ENCODE measurements at regions not wholly inside any gene's neighbourhood (a gene's known extent, or its start where the extent isn't known, plus 50 kb on each side); places are given as distances from the start of the nearest gene placed in this dataset.
"Not testable (repeated sequence)": the region's sequence is repeated elsewhere in the genome, so short reads cannot be mapped to it uniquely, and the experiment has no call there.

DNA sequence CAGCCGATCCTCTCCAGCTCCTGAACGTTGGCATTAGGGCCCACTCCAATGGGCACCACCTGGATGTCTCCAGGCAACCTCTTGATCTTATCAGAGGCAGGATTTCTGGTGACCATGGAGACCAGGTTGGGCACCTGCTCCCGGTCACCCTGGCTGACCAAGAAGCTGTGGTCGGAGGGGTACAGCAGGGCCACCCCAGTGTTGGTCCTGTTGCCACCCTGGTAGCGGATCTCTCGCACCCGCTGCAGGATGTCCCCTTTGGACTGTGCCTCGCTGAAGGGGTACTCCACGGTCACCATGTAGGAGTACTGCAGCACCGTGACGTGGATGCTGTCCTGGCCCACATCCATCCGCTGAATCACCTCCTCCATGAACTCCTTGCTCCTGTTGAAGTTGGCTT is 104.3 kb upstream of the CCT8L2 start:
- TF ChIP-seq, protein P1, sequence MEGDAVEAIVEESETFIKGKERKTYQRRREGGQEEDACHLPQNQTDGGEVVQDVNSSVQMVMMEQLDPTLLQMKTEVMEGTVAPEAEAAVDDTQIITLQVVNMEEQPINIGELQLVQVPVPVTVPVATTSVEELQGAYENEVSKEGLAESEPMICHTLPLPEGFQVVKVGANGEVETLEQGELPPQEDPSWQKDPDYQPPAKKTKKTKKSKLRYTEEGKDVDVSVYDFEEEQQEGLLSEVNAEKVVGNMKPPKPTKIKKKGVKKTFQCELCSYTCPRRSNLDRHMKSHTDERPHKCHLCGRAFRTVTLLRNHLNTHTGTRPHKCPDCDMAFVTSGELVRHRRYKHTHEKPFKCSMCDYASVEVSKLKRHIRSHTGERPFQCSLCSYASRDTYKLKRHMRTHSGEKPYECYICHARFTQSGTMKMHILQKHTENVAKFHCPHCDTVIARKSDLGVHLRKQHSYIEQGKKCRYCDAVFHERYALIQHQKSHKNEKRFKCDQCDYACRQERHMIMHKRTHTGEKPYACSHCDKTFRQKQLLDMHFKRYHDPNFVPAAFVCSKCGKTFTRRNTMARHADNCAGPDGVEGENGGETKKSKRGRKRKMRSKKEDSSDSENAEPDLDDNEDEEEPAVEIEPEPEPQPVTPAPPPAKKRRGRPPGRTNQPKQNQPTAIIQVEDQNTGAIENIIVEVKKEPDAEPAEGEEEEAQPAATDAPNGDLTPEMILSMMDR (IDR thresholded peaks at IDR 0.05; ENCODE audit: insufficient read depth, low read length): not testable (repeated sequence)
- TF ChIP-seq REST (IDR thresholded peaks at IDR 0.05; ENCODE audit: insufficient replicate concordance, low read depth); GABPA (IDR thresholded peaks at IDR 0.05; ENCODE audit: low read depth); POLR2AphosphoS5 (IDR thresholded peaks at IDR 0.05; ENCODE audit: low read depth); SPI1 (IDR thresholded peaks at IDR 0.05; ENCODE audit: borderline replicate concordance, low read depth): not testable (repeated sequence)

Data from HL-60 (cell line).